GDM1 (cell line): ENCODE measurements at regions not wholly inside any gene's neighbourhood (a gene's known extent, or its start where the extent isn't known, plus 50 kb on each side); places are given as distances from the start of the nearest gene placed in this dataset.
"Not testable (repeated sequence)": the region's sequence is repeated elsewhere in the genome, so short reads cannot be mapped to it uniquely, and the experiment has no call there.

Experiments
- DNase-seq: peaks from one replicate; lab custom pipeline; 2025; lab: John Stamatoyannopoulos, UW

- DNase-seq: no peak
Measured at GRCh38 chr4:134708026-134708425, 506.4 kb upstream of the PABPC4L start.

GRCh38 chr4:134702374-134702773 is 500.8 kb upstream of the PABPC4L start:
- DNase-seq: no peak

GRCh38 chr4:134700251-134700650 is 498.7 kb upstream of the PABPC4L start:
- no peak for DNase-seq

- not testable (repeated sequence) for DNase-seq
Measured at GRCh38 chr4:134698831-134699230, 497.2 kb upstream of the PABPC4L start.

GRCh38 chr4:134695433-134695832 is 493.8 kb upstream of the PABPC4L start:
- DNase-seq: no peak

GRCh38 chr4:134691915-134692314 is 490.3 kb upstream of the PABPC4L start:
- no peak for DNase-seq

- no peak for DNase-seq
Measured at GRCh38 chr4:134687646-134688628, 486.3 kb upstream of the PABPC4L start.

GRCh38 chr4:134677209-134677814 is 475.7 kb upstream of the PABPC4L start:
- no peak for DNase-seq

GRCh38 chr4:134668237-134668636 is 466.6 kb upstream of the PABPC4L start:
- no peak for DNase-seq

- no peak for DNase-seq
Measured at GRCh38 chr4:134666640-134667039, 465.1 kb upstream of the PABPC4L start.

GRCh38 chr4:134665429-134665828 is 463.8 kb upstream of the PABPC4L start:
- no peak for DNase-seq

GRCh38 chr4:134663742-134664141 is 462.2 kb upstream of the PABPC4L start:
- no peak for DNase-seq

GRCh38 chr4:134650461-134650860 is 448.9 kb upstream of the PABPC4L start:
- no peak for DNase-seq

GRCh38 chr4:134645778-134646177 is 444.2 kb upstream of the PABPC4L start:
- no peak for DNase-seq

GRCh38 chr4:134636338-134637051 is 434.9 kb upstream of the PABPC4L start:
- no peak for DNase-seq

GRCh38 chr4:134634301-134634700 is 432.7 kb upstream of the PABPC4L start:
- no peak for DNase-seq

- no peak for DNase-seq
Measured at GRCh38 chr4:134632056-134632455, 430.5 kb upstream of the PABPC4L start.

- no peak for DNase-seq
Measured at GRCh38 chr4:134628066-134628465, 426.5 kb upstream of the PABPC4L start.

GRCh38 chr4:134627366-134627765 is 425.8 kb upstream of the PABPC4L start:
- DNase-seq: no peak

- DNase-seq: no peak
Measured at GRCh38 chr4:134624365-134624764, 422.8 kb upstream of the PABPC4L start.

GRCh38 chr4:134622626-134623575 is 421.3 kb upstream of the PABPC4L start:
- not testable (repeated sequence) for DNase-seq
